HCT116 (cell line): ENCODE measurements at regions not wholly inside any gene's neighbourhood (a gene's known extent, or its start where the extent isn't known, plus 50 kb on each side); places are given as distances from the start of the nearest gene placed in this dataset.

ENCODE experiments used
- ATAC-seq: fragments of 200-7000 bp; cut with Tn5 transposase; 2 replicates; pipeline ENCODE4 v1.9.1; 2020; ENCODE audit warnings: mild to moderate bottlenecking, moderate library complexity
- BruUV-seq: library from RNA; stranded (reverse); fragments of 400-500 nt; replicated peaks from 2 replicates; lab custom pipeline; 2021; lab: Mats Ljungman, UMichigan
- CTCF ChIA-PET: fragments of 300-600 bp; sonication (Branson Sonifier 250); formaldehyde crosslinking; loops from one replicate; lab custom pipeline; 2021; ENCODE audit warnings: antibody characterized with exemption; lab: Charles Lee
- POLR2A ChIA-PET: fragments of 300-600, 350-600 bp; sonication (Branson Sonifier 250); formaldehyde crosslinking; loops from one replicate; lab custom pipeline; 2021; ENCODE audit warnings: antibody characterized with exemption; lab: Charles Lee
- RAD21 ChIA-PET, 2 experiments: fragments of 300-600 bp; sonication (Branson Sonifier 250); formaldehyde crosslinking; loops; one replicate each; lab custom pipeline; 2023; ENCODE audit warnings: low total read pairs in 2 of 2; ENCODE audit not compliant: uncharacterized antibody in 2 of 2, unreplicated experiment in 2 of 2, low non-redundant PET in 1 of 2; lab: Charles Lee
- DNase-seq: peaks from one replicate; pipeline ENCODE4 v3.0.0-alpha.2; 2010; ENCODE audit warnings: low read depth, low spot score
- H2AFZ ChIP-seq: fragments of 200-600 bp; shearing (Covaris generic), sonication (generic); 2 replicates; pipeline ENCODE4 v1.6.1; 2017; ENCODE audit warnings: low read depth, mixed run types, mixed read lengths, antibody characterized with exemption, low read length; ENCODE audit not compliant: poor library complexity, severe bottlenecking
- H3K27ac ChIP-seq: 2 replicates; pipeline ENCODE4 v1.5.1; 2012; ENCODE audit warnings: low read depth, low read length
- H3K27me3 ChIP-seq: fragments of 200-600 bp; sonication (generic); 2 replicates; pipeline ENCODE4 v1.6.1; 2016; ENCODE audit warnings: mixed run types, low read length, mixed read lengths; ENCODE audit not compliant: insufficient read depth
- H3K36me3 ChIP-seq, 2 experiments: fragments of 200-500 bp in 1 of 2; fragments of 200-600 bp in 1 of 2; sonication (Bioruptor generic) in 1 of 2; sonication (generic) in 1 of 2; 2 replicates each; pipeline versions ENCODE4 v1.5.1 to v1.6.1; 2014 to 2016; ENCODE audit warnings: low read length in 2 of 2, inconsistent platforms in 1 of 2, mixed read lengths in 1 of 2, mixed run types in 1 of 2; ENCODE audit not compliant: insufficient read depth in 2 of 2, control insufficient read depth in 1 of 2
- H3K4me1 ChIP-seq, 2 experiments: fragments of 200-600 bp in 1 of 2; sonication (generic) in 1 of 2; 2 replicates each; pipeline versions ENCODE4 v1.5.1 to v1.6.1; 2012 to 2017; ENCODE audit warnings: low read length in 2 of 2, inconsistent platforms in 1 of 2, mild to moderate bottlenecking in 1 of 2, mixed read lengths in 1 of 2, mixed run types in 1 of 2, moderate library complexity in 1 of 2; ENCODE audit not compliant: insufficient read depth in 2 of 2, control insufficient read depth in 1 of 2
- H3K4me2 ChIP-seq: fragments of 200-600 bp; sonication (generic); 2 replicates; pipeline ENCODE4 v1.6.1; 2017; ENCODE audit warnings: mixed run types, low read length, mixed read lengths
- H3K4me3 ChIP-seq, 2 experiments: fragments of 200-600 bp in 1 of 2; sonication (generic) in 1 of 2; replicated peaks in 1 of 2; 2 replicates each; pipeline ENCODE4 v1.5.1; 2011 to 2016; ENCODE audit warnings: low read length in 2 of 2, control low read depth in 1 of 2, low read depth in 1 of 2, mild to moderate bottlenecking in 1 of 2, mixed read lengths in 1 of 2, mixed run types in 1 of 2
- H3K79me2 ChIP-seq: fragments of 200-600 bp; sonication (generic); 2 replicates; pipeline ENCODE4 v1.6.1; 2017; ENCODE audit warnings: mild to moderate bottlenecking, mixed run types, low read length, moderate library complexity, mixed read lengths; ENCODE audit not compliant: insufficient read depth
- H3K9ac ChIP-seq: fragments of 200-600 bp; sonication (generic); 2 replicates; pipeline ENCODE4 v1.6.1; 2016; ENCODE audit warnings: low read length, mixed read lengths
- H3K9me2 ChIP-seq: fragments of 200-600 bp; sonication (generic), shearing (Covaris generic); 2 replicates; pipeline ENCODE4 v1.6.1; 2017; ENCODE audit warnings: mixed run types, mild to moderate bottlenecking, moderate library complexity; ENCODE audit not compliant: insufficient read depth
- H3K9me3 ChIP-seq, 2 experiments: fragments of 200-500 bp in 1 of 2; fragments of 200-600 bp in 1 of 2; sonication (Bioruptor generic) in 1 of 2; sonication (generic) in 1 of 2; 2 replicates each; pipeline ENCODE4 v1.6.1; 2014 to 2017; ENCODE audit warnings: low read length in 2 of 2, mixed read lengths in 2 of 2, inconsistent platforms in 1 of 2, low read depth in 1 of 2, mild to moderate bottlenecking in 1 of 2, mixed run types in 1 of 2, moderate library complexity in 1 of 2; ENCODE audit not compliant: control insufficient read depth in 1 of 2, insufficient read depth in 1 of 2
- H4K20me1 ChIP-seq: fragments of 200-600 bp; sonication (generic), shearing (Covaris generic); 2 replicates; pipeline ENCODE4 v1.6.1; 2017; ENCODE audit warnings: mixed run types, mild to moderate bottlenecking, moderate library complexity; ENCODE audit not compliant: insufficient read depth
- CBX3 ChIP-seq: IDR thresholded peaks from 2 replicates; pipeline ENCODE4 v1.6.1; 2012; ENCODE audit warnings: low read depth
- CEBPB ChIP-seq: IDR thresholded peaks from 2 replicates; pipeline ENCODE4 v1.6.1; 2012; ENCODE audit warnings: low read depth
- CTCF ChIP-seq, 3 experiments: fragments of 200-600 bp in 1 of 3; sonication (generic) in 1 of 3; IDR thresholded peaks in 2 of 3; conservative IDR thresholded peaks in 1 of 3; 2 replicates each; pipeline ENCODE4 v1.5.1; 2012 to 2017; ENCODE audit warnings: low read depth in 2 of 3, low read length in 2 of 3, antibody characterized with exemption in 1 of 3, borderline replicate concordance in 1 of 3, control low read depth in 1 of 3, mild to moderate bottlenecking in 1 of 3, mixed read lengths in 1 of 3, mixed run types in 1 of 3, moderate library complexity in 1 of 3; ENCODE audit not compliant: insufficient read depth in 1 of 3
- EZH2phosphoT487 ChIP-seq: fragments of 200-600 bp; IDR thresholded peaks from 2 replicates; pipeline ENCODE4 v1.6.1; 2018; ENCODE audit warnings: antibody characterized with exemption, borderline replicate concordance
- JUND ChIP-seq: IDR thresholded peaks from 2 replicates; pipeline ENCODE4 v1.6.1; 2012
- MAX ChIP-seq: IDR thresholded peaks from 2 replicates; pipeline ENCODE4 v1.6.1; 2012
- POLR2A ChIP-seq: IDR thresholded peaks from 2 replicates; pipeline ENCODE4 v1.7.0; 2011; ENCODE audit warnings: borderline replicate concordance; ENCODE audit not compliant: insufficient read depth, insufficient read length; ENCODE audit errors: extremely low read depth
- ZBTB33 ChIP-seq: IDR thresholded peaks from 2 replicates; pipeline ENCODE4 v1.6.1; 2011; ENCODE audit warnings: mild to moderate bottlenecking, low read length, moderate library complexity; ENCODE audit not compliant: insufficient replicate concordance; ENCODE audit errors: extremely low read depth
- ZFX ChIP-seq: fragments of 450-650 bp; IDR thresholded peaks from 2 replicates; pipeline ENCODE4 v1.6.1; 2017
- ZNF274 ChIP-seq: fragments of 200-500 bp; sonication (Bioruptor generic); IDR thresholded peaks from 2 replicates; pipeline ENCODE4 v1.6.1; 2014; ENCODE audit warnings: mild to moderate bottlenecking, low read depth, low read length, inconsistent platforms
- intact Hi-C: fragments of 100-400 bp; cut with micrococcal nuclease; formaldehyde crosslinking; loops from 2 replicates; pipeline ENCODE4 v1.10.0; 2022

- TF ChIP-seq CEBPB (no peak), EZH2phosphoT487 (no peak), ZBTB33 (no peak), ZFX (no peak), POLR2A (no peak), CTCF (IDR thresholded peaks at IDR 0.05 in 2 of 3, conservative IDR thresholded peaks at IDR 0.05 in 1 of 3; ENCODE audit: borderline replicate concordance in 1 of 3, insufficient read depth in 1 of 3, low read depth in 2 of 3, low read length in 2 of 3) (no peak), CBX3 (no peak), ZNF274 (no peak), MAX (no peak), JUND (no peak)
- TF ChIP-seq, all 23 proteins: peak for 0
- Histone ChIP-seq H2AFZ (no peak overlapping the region), H3K4me1 (no peaks in the 10 kb centered on the region), H3K4me3 (no peak overlapping the region), H3K9me3 (no peaks in the 10 kb centered on the region), H3K79me2 (no peaks in the 10 kb centered on the region), H3K36me3 (no peaks in the 10 kb centered on the region), H4K20me1 (no peaks in the 10 kb centered on the region), H3K4me2 (no peak overlapping the region), H3K27me3 (no peaks in the 10 kb centered on the region), H3K9me2 (no peaks in the 10 kb centered on the region), H3K27ac (no peak overlapping the region), H3K9ac (no peak overlapping the region)
- ATAC-seq, result no peak
- ChIA-PET CTCF (interaction anchor here (1.0 kb wide), 1 partner anchor 748 kb away, joined by 5 read pairs; no protein-coding TSS in a partner anchor), POLR2A (no interaction called here), RAD21 (no interaction called here)
- no peak for DNase-seq
- no TSS peak for BruUV-seq
- intact Hi-C loops, result no loop called here
These were observed 324.0 kb downstream of the RPS6KC1 start for GRCh38 chr1:213375002-213375401.
